ENCODE measurements at regions not wholly inside any gene's neighbourhood (a gene's known extent, or its start where the extent isn't known, plus 50 kb on each side); places are given as distances from the start of the nearest gene placed in this dataset.

DNA sequence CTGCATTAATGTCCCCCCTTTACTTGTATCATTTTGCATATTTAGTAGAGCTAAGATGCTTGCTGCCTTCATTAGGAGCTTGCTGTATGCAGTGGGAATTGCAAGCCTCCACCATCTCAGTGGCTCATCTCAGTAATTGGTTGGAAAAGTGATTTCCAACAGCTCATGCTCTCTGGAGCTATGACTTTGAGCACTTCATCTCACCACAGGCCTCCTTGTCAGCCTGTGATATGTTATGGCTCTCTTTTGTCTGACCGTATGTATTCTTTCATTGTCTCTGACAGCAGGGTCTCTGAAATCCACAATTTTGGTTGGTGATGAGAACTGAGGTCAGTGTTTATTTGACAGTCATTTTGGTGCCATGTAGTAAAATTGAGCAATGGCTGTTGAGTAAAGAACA lies 345.1 kb downstream of the FAT3 start (continued):
- TF ChIP-seq, protein P1, sequence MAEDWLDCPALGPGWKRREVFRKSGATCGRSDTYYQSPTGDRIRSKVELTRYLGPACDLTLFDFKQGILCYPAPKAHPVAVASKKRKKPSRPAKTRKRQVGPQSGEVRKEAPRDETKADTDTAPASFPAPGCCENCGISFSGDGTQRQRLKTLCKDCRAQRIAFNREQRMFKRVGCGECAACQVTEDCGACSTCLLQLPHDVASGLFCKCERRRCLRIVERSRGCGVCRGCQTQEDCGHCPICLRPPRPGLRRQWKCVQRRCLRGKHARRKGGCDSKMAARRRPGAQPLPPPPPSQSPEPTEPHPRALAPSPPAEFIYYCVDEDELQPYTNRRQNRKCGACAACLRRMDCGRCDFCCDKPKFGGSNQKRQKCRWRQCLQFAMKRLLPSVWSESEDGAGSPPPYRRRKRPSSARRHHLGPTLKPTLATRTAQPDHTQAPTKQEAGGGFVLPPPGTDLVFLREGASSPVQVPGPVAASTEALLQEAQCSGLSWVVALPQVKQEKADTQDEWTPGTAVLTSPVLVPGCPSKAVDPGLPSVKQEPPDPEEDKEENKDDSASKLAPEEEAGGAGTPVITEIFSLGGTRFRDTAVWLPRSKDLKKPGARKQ (CRISPR knock-in tag; IDR thresholded peaks at IDR 0.05), result no peak
- no peak for TF ChIP-seq MAFF (IDR thresholded peaks at IDR 0.05; ENCODE audit: low read length)
- no peak for TF ChIP-seq ZC3H4 (CRISPR knock-in tag; IDR thresholded peaks at IDR 0.05; ENCODE audit: borderline replicate concordance)
- no peak for TF ChIP-seq ZNF785 (CRISPR knock-in tag; IDR thresholded peaks at IDR 0.05)
- TF ChIP-seq, protein P2, sequence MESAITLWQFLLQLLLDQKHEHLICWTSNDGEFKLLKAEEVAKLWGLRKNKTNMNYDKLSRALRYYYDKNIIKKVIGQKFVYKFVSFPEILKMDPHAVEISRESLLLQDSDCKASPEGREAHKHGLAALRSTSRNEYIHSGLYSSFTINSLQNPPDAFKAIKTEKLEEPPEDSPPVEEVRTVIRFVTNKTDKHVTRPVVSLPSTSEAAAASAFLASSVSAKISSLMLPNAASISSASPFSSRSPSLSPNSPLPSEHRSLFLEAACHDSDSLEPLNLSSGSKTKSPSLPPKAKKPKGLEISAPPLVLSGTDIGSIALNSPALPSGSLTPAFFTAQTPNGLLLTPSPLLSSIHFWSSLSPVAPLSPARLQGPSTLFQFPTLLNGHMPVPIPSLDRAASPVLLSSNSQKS (CRISPR knock-in tag; IDR thresholded peaks at IDR 0.05), result no peak

DNA sequence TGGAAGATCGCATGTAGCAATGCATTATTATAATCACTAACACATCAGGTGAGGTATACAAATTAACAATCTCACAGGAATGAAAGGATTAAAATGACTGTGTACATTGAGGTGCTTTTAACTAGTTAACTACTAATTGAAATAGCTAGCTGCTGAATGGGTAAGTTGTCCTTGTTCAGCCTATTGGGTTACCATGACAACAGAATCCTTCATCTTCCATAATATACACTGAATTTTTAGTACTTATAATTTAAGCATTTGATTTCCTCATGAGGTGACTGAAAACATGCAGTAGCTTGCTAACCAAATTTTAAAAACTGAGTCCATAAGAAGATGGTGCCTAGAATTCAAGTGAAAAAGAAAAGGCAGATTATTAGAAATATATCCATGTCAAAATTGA lies 347.9 kb downstream of the FAT3 start:
- 0% methylated on average over 1 of the region's 1 CpG for WGBS (ENCODE audit: insufficient coverage, low coverage, missing lambda C conversion rate)

More for the DNA sequence above, 347.9 kb downstream of the FAT3 start:
- DNase-seq (ENCODE audit: extremely low read depth in 1 of 4, low spot score in 3 of 4) (no peak), FAIRE-seq (no peak), ATAC-seq (no peak)
- Histone ChIP-seq H3K27ac (ENCODE audit: extremely low read depth, low read depth, low read length) (no peak overlapping the region), H3K36me3 (ENCODE audit: control insufficient read depth, insufficient read depth, low read length) (no peaks in the 10 kb centered on the region), H3K4me3 (no peak overlapping the region), H3K9me1 (ENCODE audit: control insufficient read depth, insufficient read depth, low read length) (no peaks in the 10 kb centered on the region), H3K9ac (ENCODE audit: insufficient read depth in 1 of 2, low read depth in 2 of 2, low read length in 2 of 2) (no peak overlapping the region), H3K9me3 (replicated peaks; ENCODE audit: control insufficient read depth, insufficient read depth, low read depth, low read length) (no peaks in the 10 kb centered on the region), H3K4me2 (ENCODE audit: insufficient read depth, low read length) (no peak overlapping the region), H3K4me1 (replicated peaks in 1 of 2; ENCODE audit: control insufficient read depth in 2 of 2, insufficient read depth in 2 of 2, low read length in 2 of 2) (no peaks in the 10 kb centered on the region), H2AFZ (ENCODE audit: low read depth, low read length) (no peak overlapping the region), H3K79me2 (ENCODE audit: control insufficient read depth, insufficient read depth, low read length) (no peaks in the 10 kb centered on the region), H4K20me1 (replicated peaks; ENCODE audit: control insufficient read depth, insufficient read depth, low read length) (no peaks in the 10 kb centered on the region), H3K27me3 (ENCODE audit: control insufficient read depth in 2 of 2, insufficient read depth in 2 of 2, low read length in 2 of 2) (no peaks in the 10 kb centered on the region)
- POLR2A ChIA-PET, result no interaction called here
- TF ChIP-seq U2AF2 (optimal IDR thresholded peaks at IDR 0.05; ENCODE audit: low read depth, low read length) (no peak), ESRRB (CRISPR knock-in tag; IDR thresholded peaks at IDR 0.05; ENCODE audit: borderline replicate concordance) (no peak), RFX1 (IDR thresholded peaks at IDR 0.05) (peak; percentile 67)
- TF ChIP-seq, protein P3, sequence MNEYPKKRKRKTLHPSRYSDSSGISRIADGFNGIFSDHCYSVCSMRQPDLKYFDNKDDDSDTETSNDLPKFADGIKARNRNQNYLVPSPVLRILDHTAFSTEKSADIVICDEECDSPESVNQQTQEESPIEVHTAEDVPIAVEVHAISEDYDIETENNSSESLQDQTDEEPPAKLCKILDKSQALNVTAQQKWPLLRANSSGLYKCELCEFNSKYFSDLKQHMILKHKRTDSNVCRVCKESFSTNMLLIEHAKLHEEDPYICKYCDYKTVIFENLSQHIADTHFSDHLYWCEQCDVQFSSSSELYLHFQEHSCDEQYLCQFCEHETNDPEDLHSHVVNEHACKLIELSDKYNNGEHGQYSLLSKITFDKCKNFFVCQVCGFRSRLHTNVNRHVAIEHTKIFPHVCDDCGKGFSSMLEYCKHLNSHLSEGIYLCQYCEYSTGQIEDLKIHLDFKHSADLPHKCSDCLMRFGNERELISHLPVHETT (CRISPR knock-in tag; conservative IDR thresholded peaks at IDR 0.05 in 1 of 2, IDR thresholded peaks at IDR 0.05 in 1 of 2), result no peak
- CTCF ChIA-PET (ENCODE audit: low intra/inter-chr PET ratio), result no interaction called here
- no TSS peak for BruUV-seq (replicated peaks)
- intact Hi-C loops (cut with micrococcal nuclease) (no loop called here), in situ Hi-C loops (cut with MboI) (no loop called here)

Data from K562 (cell line).